ENCODE measurements at regions not wholly inside any gene's neighbourhood (a gene's known extent, or its start where the extent isn't known, plus 50 kb on each side); places are given as distances from the start of the nearest gene placed in this dataset.

DNA sequence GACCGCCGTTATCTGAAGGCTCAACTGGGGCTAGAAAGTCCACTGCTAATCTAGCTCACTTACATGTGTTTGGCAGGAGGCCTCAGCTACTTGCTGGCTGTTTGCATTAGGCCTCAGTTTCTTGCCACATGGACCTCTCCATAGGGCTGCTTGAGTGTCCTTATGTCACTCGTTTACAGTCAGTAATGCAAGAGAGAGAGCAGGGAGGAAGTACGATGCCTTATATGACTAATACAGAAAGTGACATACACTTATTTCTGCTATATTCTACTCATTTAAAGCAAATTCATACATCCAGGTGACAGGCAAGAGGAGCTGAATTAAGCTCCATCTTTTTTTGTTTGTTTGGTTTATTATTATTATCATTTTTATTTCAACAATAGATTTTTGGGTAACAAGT lies 179.6 kb downstream of the LURAP1L start:
- Histone ChIP-seq H3K4me3 (ENCODE audit: low read depth, low read length) (no peak overlapping the region), H3K9me3 (ENCODE audit: control insufficient read depth, insufficient read depth, low read depth, low read length) (no peaks in the 10 kb centered on the region), H3K4me1 (ENCODE audit: control insufficient read depth, insufficient read depth, low read length) (no peaks in the 10 kb centered on the region), H3K36me3 (ENCODE audit: control insufficient read depth in 2 of 2, insufficient read depth in 1 of 2, low read length in 2 of 2) (no peaks in the 10 kb centered on the region), H3K27ac (ENCODE audit: extremely low read depth, low read depth, low read length) (no peak overlapping the region)
- ChIA-PET CTCF (no interaction called here), POLR2A (no interaction called here)
- TF ChIP-seq KLF1 (tag by site-specific recombination; IDR thresholded peaks at IDR 0.05) = no peak
- TF ChIP-seq, protein P1, sequence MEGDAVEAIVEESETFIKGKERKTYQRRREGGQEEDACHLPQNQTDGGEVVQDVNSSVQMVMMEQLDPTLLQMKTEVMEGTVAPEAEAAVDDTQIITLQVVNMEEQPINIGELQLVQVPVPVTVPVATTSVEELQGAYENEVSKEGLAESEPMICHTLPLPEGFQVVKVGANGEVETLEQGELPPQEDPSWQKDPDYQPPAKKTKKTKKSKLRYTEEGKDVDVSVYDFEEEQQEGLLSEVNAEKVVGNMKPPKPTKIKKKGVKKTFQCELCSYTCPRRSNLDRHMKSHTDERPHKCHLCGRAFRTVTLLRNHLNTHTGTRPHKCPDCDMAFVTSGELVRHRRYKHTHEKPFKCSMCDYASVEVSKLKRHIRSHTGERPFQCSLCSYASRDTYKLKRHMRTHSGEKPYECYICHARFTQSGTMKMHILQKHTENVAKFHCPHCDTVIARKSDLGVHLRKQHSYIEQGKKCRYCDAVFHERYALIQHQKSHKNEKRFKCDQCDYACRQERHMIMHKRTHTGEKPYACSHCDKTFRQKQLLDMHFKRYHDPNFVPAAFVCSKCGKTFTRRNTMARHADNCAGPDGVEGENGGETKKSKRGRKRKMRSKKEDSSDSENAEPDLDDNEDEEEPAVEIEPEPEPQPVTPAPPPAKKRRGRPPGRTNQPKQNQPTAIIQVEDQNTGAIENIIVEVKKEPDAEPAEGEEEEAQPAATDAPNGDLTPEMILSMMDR (tag by site-specific recombination; IDR thresholded peaks at IDR 0.05) = no peak
- no peak for TF ChIP-seq YY1 (tag by site-specific recombination; IDR thresholded peaks at IDR 0.05)
- no peak for TF ChIP-seq ZNF654 (tag by site-specific recombination; IDR thresholded peaks at IDR 0.05; ENCODE audit: low read depth)
- TF ChIP-seq ZNF777 (tag by site-specific recombination; IDR thresholded peaks at IDR 0.05; ENCODE audit: borderline replicate concordance) = no peak
- no peak for TF ChIP-seq SCRT1 (tag by site-specific recombination; IDR thresholded peaks at IDR 0.05; ENCODE audit: borderline replicate concordance)
- no peak for TF ChIP-seq ZNF202 (tag by site-specific recombination; IDR thresholded peaks at IDR 0.05; ENCODE audit: borderline replicate concordance)
- TF ChIP-seq ZNF677 (tag by site-specific recombination; IDR thresholded peaks at IDR 0.05) = no peak
- no peak for TF ChIP-seq ZNF248 (tag by site-specific recombination; IDR thresholded peaks at IDR 0.05)
- TF ChIP-seq ZSCAN16 (tag by site-specific recombination; IDR thresholded peaks at IDR 0.05) = no peak
- TF ChIP-seq ZNF112 (tag by site-specific recombination; IDR thresholded peaks at IDR 0.05) = no peak
- TF ChIP-seq, protein P2, sequence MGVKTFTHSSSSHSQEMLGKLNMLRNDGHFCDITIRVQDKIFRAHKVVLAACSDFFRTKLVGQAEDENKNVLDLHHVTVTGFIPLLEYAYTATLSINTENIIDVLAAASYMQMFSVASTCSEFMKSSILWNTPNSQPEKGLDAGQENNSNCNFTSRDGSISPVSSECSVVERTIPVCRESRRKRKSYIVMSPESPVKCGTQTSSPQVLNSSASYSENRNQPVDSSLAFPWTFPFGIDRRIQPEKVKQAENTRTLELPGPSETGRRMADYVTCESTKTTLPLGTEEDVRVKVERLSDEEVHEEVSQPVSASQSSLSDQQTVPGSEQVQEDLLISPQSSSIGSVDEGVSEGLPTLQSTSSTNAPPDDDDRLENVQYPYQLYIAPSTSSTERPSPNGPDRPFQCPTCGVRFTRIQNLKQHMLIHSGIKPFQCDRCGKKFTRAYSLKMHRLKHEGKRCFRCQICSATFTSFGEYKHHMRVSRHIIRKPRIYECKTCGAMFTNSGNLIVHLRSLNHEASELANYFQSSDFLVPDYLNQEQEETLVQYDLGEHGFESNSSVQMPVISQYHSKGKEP (tag by site-specific recombination; IDR thresholded peaks at IDR 0.05) = no peak
- TF ChIP-seq ZNF19 (tag by site-specific recombination; IDR thresholded peaks at IDR 0.05; ENCODE audit: low read depth) = no peak
- TF ChIP-seq HOXA7 (CRISPR knock-in tag; IDR thresholded peaks at IDR 0.05; ENCODE audit: borderline replicate concordance) = no peak
- TF ChIP-seq ZNF174 (tag by site-specific recombination; IDR thresholded peaks at IDR 0.05) = no peak
- TF ChIP-seq ZEB2 (tag by site-specific recombination; IDR thresholded peaks at IDR 0.05) = no peak
- TF ChIP-seq, protein P3, sequence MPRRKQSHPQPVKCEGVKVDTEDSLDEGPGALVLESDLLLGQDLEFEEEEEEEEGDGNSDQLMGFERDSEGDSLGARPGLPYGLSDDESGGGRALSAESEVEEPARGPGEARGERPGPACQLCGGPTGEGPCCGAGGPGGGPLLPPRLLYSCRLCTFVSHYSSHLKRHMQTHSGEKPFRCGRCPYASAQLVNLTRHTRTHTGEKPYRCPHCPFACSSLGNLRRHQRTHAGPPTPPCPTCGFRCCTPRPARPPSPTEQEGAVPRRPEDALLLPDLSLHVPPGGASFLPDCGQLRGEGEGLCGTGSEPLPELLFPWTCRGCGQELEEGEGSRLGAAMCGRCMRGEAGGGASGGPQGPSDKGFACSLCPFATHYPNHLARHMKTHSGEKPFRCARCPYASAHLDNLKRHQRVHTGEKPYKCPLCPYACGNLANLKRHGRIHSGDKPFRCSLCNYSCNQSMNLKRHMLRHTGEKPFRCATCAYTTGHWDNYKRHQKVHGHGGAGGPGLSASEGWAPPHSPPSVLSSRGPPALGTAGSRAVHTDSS (tag by site-specific recombination; IDR thresholded peaks at IDR 0.05) = no peak
- TF ChIP-seq ZNF175 (tag by site-specific recombination; IDR thresholded peaks at IDR 0.05) = no peak
- TF ChIP-seq, protein P4, sequence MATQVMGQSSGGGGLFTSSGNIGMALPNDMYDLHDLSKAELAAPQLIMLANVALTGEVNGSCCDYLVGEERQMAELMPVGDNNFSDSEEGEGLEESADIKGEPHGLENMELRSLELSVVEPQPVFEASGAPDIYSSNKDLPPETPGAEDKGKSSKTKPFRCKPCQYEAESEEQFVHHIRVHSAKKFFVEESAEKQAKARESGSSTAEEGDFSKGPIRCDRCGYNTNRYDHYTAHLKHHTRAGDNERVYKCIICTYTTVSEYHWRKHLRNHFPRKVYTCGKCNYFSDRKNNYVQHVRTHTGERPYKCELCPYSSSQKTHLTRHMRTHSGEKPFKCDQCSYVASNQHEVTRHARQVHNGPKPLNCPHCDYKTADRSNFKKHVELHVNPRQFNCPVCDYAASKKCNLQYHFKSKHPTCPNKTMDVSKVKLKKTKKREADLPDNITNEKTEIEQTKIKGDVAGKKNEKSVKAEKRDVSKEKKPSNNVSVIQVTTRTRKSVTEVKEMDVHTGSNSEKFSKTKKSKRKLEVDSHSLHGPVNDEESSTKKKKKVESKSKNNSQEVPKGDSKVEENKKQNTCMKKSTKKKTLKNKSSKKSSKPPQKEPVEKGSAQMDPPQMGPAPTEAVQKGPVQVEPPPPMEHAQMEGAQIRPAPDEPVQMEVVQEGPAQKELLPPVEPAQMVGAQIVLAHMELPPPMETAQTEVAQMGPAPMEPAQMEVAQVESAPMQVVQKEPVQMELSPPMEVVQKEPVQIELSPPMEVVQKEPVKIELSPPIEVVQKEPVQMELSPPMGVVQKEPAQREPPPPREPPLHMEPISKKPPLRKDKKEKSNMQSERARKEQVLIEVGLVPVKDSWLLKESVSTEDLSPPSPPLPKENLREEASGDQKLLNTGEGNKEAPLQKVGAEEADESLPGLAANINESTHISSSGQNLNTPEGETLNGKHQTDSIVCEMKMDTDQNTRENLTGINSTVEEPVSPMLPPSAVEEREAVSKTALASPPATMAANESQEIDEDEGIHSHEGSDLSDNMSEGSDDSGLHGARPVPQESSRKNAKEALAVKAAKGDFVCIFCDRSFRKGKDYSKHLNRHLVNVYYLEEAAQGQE (tag by site-specific recombination; IDR thresholded peaks at IDR 0.05) = no peak
- TF ChIP-seq SP2 (tag by site-specific recombination; IDR thresholded peaks at IDR 0.05) = no peak
